ENCODE measurements at regions not wholly inside any gene's neighbourhood (a gene's known extent, or its start where the extent isn't known, plus 50 kb on each side); places are given as distances from the start of the nearest gene placed in this dataset.

DNA sequence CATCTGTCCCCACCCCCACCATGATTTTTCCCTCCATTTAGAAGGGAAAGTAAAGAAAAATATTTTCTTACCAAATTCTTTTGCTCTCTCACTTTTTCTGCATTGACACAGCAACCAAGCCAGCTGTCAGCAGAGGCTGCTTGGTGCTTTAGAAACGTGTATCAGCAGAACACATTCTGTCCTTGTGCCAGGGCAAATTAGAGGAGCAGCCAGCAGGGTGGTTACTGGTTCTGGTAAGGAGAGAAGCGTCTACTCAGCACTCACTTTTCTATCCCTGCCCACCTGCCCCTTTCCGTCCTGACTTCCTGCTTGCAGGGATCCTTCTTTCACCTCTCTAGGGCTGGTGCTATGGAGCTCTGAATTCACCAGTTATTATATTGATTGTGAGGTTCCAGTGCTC is 327.5 kb upstream of the PDE3A start:
- Mint-ChIP-seq H3K4me1 (ENCODE audit: low read depth) (no peaks in the 10 kb centered on the region), H3K27ac (no peak overlapping the region), H3K9me3 (peaks cover 19% of the 10 kb centered on the region), H3K4me3 (no peak overlapping the region), H3K36me3 (ENCODE audit: low read depth) (no peaks in the 10 kb centered on the region), H3K27me3 (ENCODE audit: insufficient read depth) (no peaks in the 10 kb centered on the region)
- TF ChIP-seq CTCF (IDR thresholded peaks at IDR 0.05) = no peak
- DNase-seq = no peak

GRCh38 chr12:20044351-20044750 is 324.0 kb upstream of the PDE3A start:
- Mint-ChIP-seq H3K27me3 (ENCODE audit: insufficient read depth) (no peaks in the 10 kb centered on the region), H3K9me3 (peaks cover 15% of the 10 kb centered on the region), H3K4me3 (no peak overlapping the region), H3K36me3 (ENCODE audit: low read depth) (no peaks in the 10 kb centered on the region), H3K4me1 (ENCODE audit: low read depth) (no peaks in the 10 kb centered on the region), H3K27ac (no peak overlapping the region)
- TF ChIP-seq CTCF (IDR thresholded peaks at IDR 0.05) = no peak
- DNase-seq = no peak

DNA sequence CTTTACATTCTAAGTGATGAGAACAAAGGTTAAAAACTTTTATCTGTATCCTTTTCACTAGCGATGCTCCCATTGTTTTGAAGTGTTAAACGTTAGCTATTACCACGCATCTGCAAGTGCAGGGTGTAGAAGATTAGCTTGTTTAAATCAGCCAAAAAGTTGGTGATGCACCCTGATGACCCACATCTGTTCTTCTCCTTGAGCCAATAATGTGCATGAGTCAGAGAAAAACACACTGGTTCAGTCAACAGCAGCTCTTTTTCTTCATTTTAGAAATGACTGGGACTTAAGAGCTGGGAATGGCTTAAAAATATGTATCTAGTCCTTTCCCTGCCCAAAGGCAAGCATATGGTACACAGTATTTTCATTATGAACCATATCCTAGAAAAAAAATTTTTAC is 323.5 kb upstream of the PDE3A start:
- Mint-ChIP-seq H3K9me3 (peaks cover 15% of the 10 kb centered on the region), H3K36me3 (ENCODE audit: low read depth) (no peaks in the 10 kb centered on the region), H3K27me3 (ENCODE audit: insufficient read depth) (no peaks in the 10 kb centered on the region), H3K4me1 (ENCODE audit: low read depth) (no peaks in the 10 kb centered on the region), H3K27ac (no peak overlapping the region), H3K4me3 (no peak overlapping the region)
- no peak for DNase-seq
- TF ChIP-seq CTCF (IDR thresholded peaks at IDR 0.05) = no peak

GRCh38 chr12:20047901-20048300 is 320.4 kb upstream of the PDE3A start:
- no peaks in the 10 kb centered on the region for H3K27me3 Mint-ChIP-seq (ENCODE audit: insufficient read depth)
- no peaks in the 10 kb centered on the region for H3K36me3 Mint-ChIP-seq (ENCODE audit: low read depth)
- DNase-seq = no peak
- H3K4me1 Mint-ChIP-seq (ENCODE audit: low read depth) = no peaks in the 10 kb centered on the region
- no peak overlapping the region for H3K27ac Mint-ChIP-seq
- peaks cover 15% of the 10 kb centered on the region for H3K9me3 Mint-ChIP-seq
- H3K4me3 Mint-ChIP-seq = no peak overlapping the region
- no peak for TF ChIP-seq CTCF (IDR thresholded peaks at IDR 0.05)

GRCh38 chr12:20050221-20050620 is 318.1 kb upstream of the PDE3A start:
- Mint-ChIP-seq H3K9me3 (peaks cover 15% of the 10 kb centered on the region), H3K4me3 (no peak overlapping the region), H3K27me3 (ENCODE audit: insufficient read depth) (no peaks in the 10 kb centered on the region), H3K27ac (no peak overlapping the region), H3K4me1 (ENCODE audit: low read depth) (no peaks in the 10 kb centered on the region), H3K36me3 (ENCODE audit: low read depth) (no peaks in the 10 kb centered on the region)
- TF ChIP-seq CTCF (IDR thresholded peaks at IDR 0.05) = no peak
- DNase-seq = no peak

DNA sequence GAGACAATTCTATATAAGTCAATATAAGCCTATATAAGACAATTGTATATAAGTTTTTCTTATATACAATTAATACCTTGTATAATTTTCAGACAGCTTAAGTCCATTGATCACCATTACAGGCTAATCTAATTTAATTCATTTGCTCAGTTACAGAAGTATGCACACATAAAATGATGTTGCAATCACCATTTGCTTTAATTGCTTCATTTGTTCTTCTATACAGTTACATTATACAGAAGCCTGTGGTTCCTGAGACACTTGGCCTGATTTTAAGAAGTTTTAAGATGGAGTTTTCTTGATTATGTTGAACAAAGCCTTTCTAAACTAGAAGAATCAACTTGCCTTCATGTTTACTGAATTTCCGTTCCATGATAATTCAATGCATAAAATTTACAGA is 314.6 kb upstream of the PDE3A start:
- H3K36me3 Mint-ChIP-seq (ENCODE audit: low read depth) = no peaks in the 10 kb centered on the region
- H3K27ac Mint-ChIP-seq = no peak overlapping the region
- TF ChIP-seq CTCF (IDR thresholded peaks at IDR 0.05) = no peak
- H3K4me3 Mint-ChIP-seq = no peak overlapping the region
- H3K27me3 Mint-ChIP-seq (ENCODE audit: insufficient read depth) = no peaks in the 10 kb centered on the region
- no peaks in the 10 kb centered on the region for H3K4me1 Mint-ChIP-seq (ENCODE audit: low read depth)
- DNase-seq = no peak
- H3K9me3 Mint-ChIP-seq = peaks cover 28% of the 10 kb centered on the region
